WTC11 (cell line): ENCODE measurements at regions not wholly inside any gene's neighbourhood (a gene's known extent, or its start where the extent isn't known, plus 50 kb on each side); places are given as distances from the start of the nearest gene placed in this dataset.

Experiments
- CREB1 ChIP-seq: sonication (generic); formaldehyde crosslinking; IDR thresholded peaks from 2 replicates; pipeline ENCODE4 v1.8.0; 2023; ENCODE audit warnings: mild to moderate bottlenecking, missing genetic modification reagents
- FOXJ3 ChIP-seq: sonication (generic); formaldehyde crosslinking; IDR thresholded peaks from 2 replicates; pipeline ENCODE4 v1.9.0; 2021; ENCODE audit warnings: missing genetic modification reagents, mild to moderate bottlenecking, borderline replicate concordance
- NR3C1 ChIP-seq: sonication (generic); formaldehyde crosslinking; conservative IDR thresholded peaks from 2 replicates; pipeline ENCODE4 v1.8.1; 2023; ENCODE audit warnings: low read depth, mild to moderate bottlenecking, missing genetic modification reagents
- ZNF232 ChIP-seq: sonication (generic); formaldehyde crosslinking; IDR thresholded peaks from 2 replicates; pipeline ENCODE4 v1.8.0; 2022; ENCODE audit warnings: mild to moderate bottlenecking, missing genetic modification reagents
- TF ChIP-seq, protein P1 (sequence below): fragments of 200-600 bp; IDR thresholded peaks from 2 replicates; pipeline ENCODE4 v1.8.0; 2022; ENCODE audit warnings: antibody characterized with exemption

DNA sequence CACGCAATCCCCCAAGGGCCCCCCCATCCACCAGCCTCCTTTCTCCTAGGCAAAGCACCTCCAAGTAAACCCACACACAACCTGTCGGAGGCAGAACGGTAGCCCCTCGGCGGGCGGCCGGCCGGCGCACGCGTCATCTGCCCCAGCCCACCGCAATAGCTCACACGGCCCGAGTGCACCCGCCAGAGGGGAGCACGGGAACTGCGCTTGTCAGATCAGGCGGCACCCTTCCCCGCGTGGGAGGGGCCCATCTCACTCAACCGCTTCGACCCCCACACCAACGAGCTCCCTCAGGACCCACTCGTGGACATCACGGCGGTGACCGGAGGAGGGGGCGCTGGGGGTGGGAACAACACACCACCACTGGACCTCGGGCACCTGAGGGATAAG, 767.9 kb upstream of the DEFB115 start:
- no peak for TF ChIP-seq ZNF232 (CRISPR knock-in tag)
- no peak for TF ChIP-seq CREB1 (CRISPR knock-in tag)
- TF ChIP-seq, protein P1, sequence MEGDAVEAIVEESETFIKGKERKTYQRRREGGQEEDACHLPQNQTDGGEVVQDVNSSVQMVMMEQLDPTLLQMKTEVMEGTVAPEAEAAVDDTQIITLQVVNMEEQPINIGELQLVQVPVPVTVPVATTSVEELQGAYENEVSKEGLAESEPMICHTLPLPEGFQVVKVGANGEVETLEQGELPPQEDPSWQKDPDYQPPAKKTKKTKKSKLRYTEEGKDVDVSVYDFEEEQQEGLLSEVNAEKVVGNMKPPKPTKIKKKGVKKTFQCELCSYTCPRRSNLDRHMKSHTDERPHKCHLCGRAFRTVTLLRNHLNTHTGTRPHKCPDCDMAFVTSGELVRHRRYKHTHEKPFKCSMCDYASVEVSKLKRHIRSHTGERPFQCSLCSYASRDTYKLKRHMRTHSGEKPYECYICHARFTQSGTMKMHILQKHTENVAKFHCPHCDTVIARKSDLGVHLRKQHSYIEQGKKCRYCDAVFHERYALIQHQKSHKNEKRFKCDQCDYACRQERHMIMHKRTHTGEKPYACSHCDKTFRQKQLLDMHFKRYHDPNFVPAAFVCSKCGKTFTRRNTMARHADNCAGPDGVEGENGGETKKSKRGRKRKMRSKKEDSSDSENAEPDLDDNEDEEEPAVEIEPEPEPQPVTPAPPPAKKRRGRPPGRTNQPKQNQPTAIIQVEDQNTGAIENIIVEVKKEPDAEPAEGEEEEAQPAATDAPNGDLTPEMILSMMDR: 0 out of 2 replicates have a peak, but pooled peaks have one; percentile 20
- no peak for TF ChIP-seq NR3C1
- TF ChIP-seq FOXJ3 (CRISPR knock-in tag): no peak
